ENCODE measurements at regions not wholly inside any gene's neighbourhood (a gene's known extent, or its start where the extent isn't known, plus 50 kb on each side); places are given as distances from the start of the nearest gene placed in this dataset.
"Not testable (repeated sequence)": the region's sequence is repeated elsewhere in the genome, so short reads cannot be mapped to it uniquely, and the experiment has no call there.

GRCh38 chr14:104472073-104472472, 107.5 kb upstream of the C14orf180 start:
- DNase-seq, result no peak

GRCh38 chr14:104472536-104473243, 106.9 kb upstream of the C14orf180 start:
- DNase-seq, result no peak

GRCh38 chr14:104473244-104473565, 106.4 kb upstream of the C14orf180 start:
- DNase-seq, result no peak

GRCh38 chr14:104473649-104474494, 105.7 kb upstream of the C14orf180 start:
- DNase-seq, result no peak

GRCh38 chr14:104474495-104475213, 104.9 kb upstream of the C14orf180 start:
- DNase-seq, result no peak

DNA sequence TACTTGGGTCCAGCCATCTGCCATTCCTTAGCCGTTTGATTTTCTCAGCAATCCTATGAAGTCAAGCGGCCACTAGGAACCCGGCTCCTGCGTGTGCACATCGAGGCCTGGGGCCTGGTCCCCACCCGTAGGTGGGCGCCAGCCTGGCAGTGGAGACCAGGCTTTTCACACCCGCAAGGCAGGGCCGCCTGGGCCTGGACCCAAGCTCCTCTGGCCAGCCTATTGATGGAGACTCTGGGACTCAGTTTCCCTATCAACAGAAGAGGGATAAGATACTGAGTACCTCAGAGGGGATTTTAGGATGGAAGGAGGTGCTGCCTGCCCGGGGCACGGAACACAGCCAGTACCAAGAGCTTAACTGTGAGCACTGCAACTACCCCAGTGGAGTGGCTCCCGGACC, 104.3 kb upstream of the C14orf180 start:
- DNase-seq, result no peak

DNA sequence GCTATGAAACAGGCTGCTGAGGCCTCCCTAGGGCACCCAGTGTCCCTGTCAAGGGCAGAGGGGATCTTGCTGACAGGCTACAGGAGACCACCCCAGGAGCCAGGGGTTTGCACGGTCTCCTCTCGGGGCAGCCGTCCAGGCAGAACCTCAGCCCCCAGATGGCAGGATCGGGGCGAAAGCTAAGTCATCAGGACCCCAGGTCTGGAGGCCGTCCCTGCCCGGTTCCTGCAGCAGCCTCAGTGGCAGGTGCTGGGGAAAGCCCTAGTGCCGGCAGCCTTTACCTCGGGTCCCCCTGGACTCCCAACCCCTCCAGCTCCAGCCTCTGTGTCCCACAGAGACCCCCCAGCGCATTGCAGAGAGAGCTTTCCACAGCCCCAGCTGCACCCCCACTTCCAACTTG, 103.8 kb upstream of the C14orf180 start:
- DNase-seq, result no peak

- DNase-seq, result no peak
These were observed 103.1 kb upstream of the C14orf180 start for GRCh38 chr14:104476437-104476836.

DNA sequence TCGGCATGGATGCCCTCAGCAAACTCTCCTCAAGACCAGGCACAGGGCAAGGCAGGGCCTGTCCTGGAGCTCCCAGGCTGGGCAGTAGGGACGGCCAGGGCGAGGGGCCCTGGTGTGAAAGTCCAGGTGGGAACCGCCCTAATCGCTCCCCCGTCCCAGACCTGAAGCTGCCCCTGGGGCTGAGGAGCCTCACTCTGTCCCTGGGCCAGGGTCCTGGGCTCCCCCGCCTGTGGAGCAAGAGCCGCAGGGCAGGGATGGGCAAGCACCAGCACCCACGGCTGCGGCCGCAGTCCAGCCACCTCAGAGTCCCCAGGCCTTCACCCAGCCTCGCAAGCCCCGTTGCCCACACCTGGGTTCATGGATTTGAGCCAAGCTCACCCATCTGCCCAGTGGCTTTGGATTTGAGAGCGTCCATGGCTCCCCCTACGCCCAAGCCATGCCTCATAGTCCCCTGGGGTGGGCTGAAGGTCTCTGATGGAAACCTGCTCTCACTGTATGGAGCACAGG, 102.4 kb upstream of the C14orf180 start:
- DNase-seq, result no peak

DNA sequence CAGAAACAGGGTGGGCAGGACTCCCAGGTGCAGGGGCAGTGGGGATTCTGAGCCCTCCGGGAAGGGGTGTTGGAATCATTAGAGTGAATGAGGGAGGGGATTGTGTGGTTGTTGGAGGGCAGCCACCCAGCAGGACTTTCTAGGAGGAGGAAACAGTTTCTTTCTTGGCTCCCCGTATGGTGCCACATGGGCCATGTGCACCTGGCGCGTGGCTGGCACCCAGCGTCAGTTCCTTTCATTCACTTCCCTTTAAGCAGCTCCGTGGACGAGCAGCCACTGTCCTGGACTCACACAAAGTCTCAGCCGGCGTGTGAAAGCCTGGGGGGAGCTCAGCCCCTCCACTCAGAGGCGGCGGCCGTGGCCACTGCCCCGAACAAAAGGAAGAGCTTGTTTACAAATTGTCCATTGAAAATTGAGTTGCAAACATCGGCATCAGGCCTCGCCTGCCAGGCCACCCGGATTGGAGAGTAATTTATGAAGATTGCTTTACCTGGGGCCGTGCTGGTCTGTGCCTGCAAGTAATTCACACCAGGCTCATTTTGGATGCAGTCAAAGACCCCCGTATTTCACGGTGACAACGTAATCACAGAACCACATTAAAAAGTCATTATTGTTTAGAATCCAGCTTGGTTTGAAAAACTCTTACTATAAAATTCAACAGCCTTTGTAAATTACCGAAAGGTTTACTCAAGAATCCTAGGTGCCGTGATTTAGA, 101.7 kb upstream of the C14orf180 start:
- DNase-seq, result no peak

GRCh38 chr14:104478656-104479055, 100.9 kb upstream of the C14orf180 start:
- peak; percentile 32 for DNase-seq

DNA sequence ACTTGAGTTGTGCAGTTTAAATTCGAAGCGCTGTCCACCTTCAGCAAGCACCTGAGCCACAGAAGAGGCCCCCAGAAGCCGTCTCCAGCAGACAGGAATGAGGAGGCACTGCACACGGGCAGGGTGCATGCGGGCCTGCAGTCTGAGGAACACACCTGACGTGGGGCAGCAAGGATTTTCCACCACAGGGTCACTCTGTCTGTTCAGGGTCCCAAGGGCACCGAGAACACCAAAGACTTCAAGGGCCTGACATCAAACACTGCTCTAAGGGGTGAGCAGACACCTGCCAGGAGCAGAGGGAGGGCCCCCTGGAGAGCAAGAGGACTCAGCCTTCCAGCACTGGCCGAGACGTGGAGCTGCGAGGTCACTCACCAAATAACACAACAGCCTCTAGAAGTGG, 99.7 kb upstream of the C14orf180 start:
- no peak for DNase-seq

- DNase-seq, result no peak
These were observed 98.2 kb upstream of the C14orf180 start for GRCh38 chr14:104481323-104481722.

GRCh38 chr14:104482017-104482416, 97.5 kb upstream of the C14orf180 start:
- DNase-seq, result not testable (repeated sequence)

DNA sequence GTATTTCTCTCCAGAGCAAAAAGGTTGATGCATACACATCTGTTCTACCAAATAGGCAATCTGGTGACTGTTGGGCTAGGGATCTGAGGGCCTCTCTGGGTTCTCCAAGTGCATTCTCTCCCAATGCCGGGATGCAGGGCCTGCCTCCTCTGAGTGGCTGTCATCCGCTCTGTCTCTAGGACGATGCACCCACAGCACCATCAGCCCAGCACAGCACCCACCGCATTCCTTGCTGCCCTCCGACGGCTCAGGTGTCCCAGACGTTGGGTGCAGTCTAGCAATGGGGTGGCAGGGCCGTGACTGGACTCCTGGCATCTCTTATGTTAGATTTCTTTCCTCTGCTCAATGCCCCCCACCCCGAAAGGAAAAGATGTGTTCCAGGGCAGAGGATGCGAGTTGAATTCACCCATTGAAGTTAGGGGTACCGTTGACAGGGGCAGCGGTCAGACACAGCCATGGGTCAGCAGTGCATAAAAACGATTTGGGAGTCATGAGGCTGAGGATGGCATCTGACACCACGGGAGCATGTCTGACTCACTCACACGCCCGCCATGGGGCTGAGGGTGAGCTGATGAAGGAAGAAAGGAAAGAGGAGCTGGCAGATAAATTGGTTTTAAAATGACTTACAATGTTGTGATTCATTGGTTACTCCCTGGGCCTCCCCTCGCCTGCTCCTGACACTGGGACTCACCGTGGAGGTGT, 93.2 kb upstream of the C14orf180 start:
- DNase-seq, result no peak

DNA sequence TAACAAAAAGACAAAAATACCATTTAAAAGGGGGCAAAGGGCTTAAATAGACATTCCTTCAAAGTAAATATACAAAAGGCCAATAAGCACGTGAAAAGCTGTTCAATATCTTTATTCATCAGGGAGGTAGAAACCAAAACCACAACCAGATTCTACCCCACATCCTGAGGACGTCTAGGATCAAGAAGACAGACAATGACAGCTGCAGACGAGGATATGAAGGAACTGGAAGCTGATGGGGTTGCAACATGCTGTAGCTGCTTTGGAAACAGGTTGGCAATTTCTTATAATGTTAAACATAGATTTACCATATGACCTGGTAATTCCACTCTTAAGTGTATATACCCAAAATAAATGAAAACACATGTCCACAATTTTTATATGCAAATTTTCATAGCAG, 85.1 kb upstream of the C14orf180 start:
- DNase-seq, result no peak

GRCh38 chr14:104496095-104496494, 83.5 kb upstream of the C14orf180 start:
- DNase-seq, result no peak

DNA sequence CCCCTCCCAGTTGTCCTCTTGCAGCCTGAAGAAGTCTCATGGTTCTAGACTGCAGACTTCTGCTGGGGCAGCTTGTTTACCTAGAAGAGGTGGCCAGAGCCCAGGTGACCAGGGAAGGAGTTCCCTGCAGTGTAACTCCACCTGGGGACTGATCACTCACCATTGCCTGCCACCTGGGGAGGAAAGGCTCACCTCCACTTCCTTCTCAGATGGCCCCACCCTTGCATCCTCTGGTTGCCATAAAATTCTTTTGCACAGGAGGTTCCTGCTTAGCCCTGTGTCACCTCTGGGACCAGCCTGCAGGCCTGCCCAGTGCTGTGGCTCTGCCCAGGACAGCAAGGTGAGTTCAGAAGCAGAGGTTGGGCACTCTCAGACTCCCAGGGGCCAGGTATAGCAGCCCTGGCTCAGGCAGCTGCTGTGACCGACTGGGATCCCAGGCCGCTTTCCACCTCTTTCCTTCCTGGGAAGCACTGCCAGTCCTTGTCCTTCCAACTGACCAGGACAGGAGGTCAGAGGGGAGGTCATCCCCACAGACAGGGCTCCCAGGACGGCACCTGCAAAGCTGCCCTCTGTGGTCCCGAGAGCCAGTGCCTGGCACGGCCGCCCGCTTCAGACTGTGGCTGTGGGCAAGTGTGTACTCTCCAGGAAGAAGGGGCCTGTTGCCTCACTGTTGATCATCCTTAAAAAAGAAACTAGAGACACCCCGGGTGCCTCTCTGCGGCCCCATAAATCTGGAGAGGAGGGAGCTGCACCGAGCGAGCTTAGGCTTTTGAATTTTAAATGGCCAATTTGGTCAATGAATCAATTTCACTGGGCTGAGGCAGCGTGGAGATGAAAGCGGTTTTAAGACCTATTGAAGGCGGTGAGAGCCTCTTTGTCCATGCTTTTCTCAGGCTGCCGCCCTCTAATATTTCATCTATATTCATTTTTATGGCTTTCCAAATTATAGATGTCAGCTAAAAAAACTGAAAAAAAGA, 79.5 kb upstream of the C14orf180 start:
- DNase-seq, result no peak

DNA sequence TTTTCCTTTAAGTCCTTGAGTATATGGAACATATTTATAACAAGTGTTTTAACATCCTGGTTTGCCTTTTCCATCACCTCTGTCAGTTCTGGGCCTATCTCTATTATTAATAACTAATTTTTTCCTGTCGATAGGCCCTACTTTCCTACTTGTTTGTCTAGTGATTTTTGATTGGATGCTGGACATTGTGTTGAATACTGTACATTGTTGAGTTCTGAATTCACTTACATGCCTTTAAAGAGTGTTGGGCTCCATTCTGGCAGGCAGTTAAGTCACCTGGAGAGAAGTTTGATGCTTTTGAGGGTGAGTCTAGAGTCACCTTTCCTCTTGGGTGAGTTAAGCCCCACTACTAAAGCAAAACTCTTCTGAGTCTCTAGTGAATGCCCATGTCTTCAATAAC, 77.5 kb upstream of the C14orf180 start:
- no peak for DNase-seq

DNA sequence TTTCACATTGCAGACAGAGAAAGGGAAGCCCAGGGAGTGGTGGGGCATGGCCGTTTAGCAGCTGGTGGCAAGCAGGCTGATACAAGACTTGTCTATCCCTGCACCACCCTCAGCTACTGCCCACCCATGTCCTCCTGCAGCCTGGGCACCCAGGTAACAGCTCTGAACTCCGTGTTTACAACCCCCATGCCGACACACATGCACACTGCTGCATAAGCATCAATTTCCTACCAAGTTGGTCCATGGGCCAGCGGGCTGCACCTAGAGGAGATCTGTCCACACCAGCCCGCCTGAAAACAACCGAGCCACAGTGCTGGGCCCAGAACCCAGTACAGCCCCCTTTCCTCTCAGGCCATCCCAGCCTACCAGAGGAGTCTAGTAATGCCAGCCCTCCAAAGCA, 75.9 kb upstream of the C14orf180 start:
- DNase-seq, result no peak

GRCh38 chr14:104504172-104504735, 75.3 kb upstream of the C14orf180 start:
- DNase-seq, result no peak

Data from NCI-H446 treated with DMSO at 0.1 percent for 48 hours (cell line).